Stimulated activated CD8-positive, alpha-beta memory T cell treated with anti-CD3 and anti-CD28 coated beads, Interleukin-2, amount 100 ng/mL, for 48 hours (primary cell): ENCODE measurements at regions not wholly inside any gene's neighbourhood (a gene's known extent, or its start where the extent isn't known, plus 50 kb on each side); places are given as distances from the start of the nearest gene placed in this dataset.
"Not testable (repeated sequence)": the region's sequence is repeated elsewhere in the genome, so short reads cannot be mapped to it uniquely, and the experiment has no call there.

ENCODE experiments used
- DNase-seq, 2 donors: peaks; one replicate each; pipeline ENCODE4 v3.0.0-alpha.2; 2020; ENCODE audit warnings: low read depth in 2 of 2

- DNase-seq, result no peak
These were observed 55.9 kb downstream of the BHLHE40 start for GRCh38 chr3:5035113-5035512.

- DNase-seq, result no peak
These were observed 56.6 kb downstream of the BHLHE40 start for GRCh38 chr3:5035692-5036391.

GRCh38 chr3:5036392-5036766 lies 57.1 kb downstream of the BHLHE40 start:
- no peak for DNase-seq

GRCh38 chr3:5036858-5037257 lies 57.6 kb downstream of the BHLHE40 start:
- DNase-seq, result no peak

- DNase-seq, result no peak
These were observed 60.3 kb downstream of the BHLHE40 start for GRCh38 chr3:5039585-5039984.

- no peak for DNase-seq
These were observed 62.1 kb downstream of the BHLHE40 start for GRCh38 chr3:5041315-5041714.

GRCh38 chr3:5045961-5046360 lies 66.7 kb downstream of the BHLHE40 start:
- no peak for DNase-seq

- no peak for DNase-seq
These were observed 68.7 kb downstream of the BHLHE40 start for GRCh38 chr3:5047764-5048419.

- no peak for DNase-seq
These were observed 70.3 kb upstream of the ARL8B start for GRCh38 chr3:5051772-5052171.

GRCh38 chr3:5052247-5052646 lies 69.8 kb upstream of the ARL8B start:
- no peak for DNase-seq

GRCh38 chr3:5053021-5053831 lies 68.9 kb upstream of the ARL8B start:
- no peak for DNase-seq

GRCh38 chr3:5054098-5054497 lies 68.0 kb upstream of the ARL8B start:
- no peak for DNase-seq

GRCh38 chr3:5054579-5054978 lies 67.5 kb upstream of the ARL8B start:
- DNase-seq, result not testable (repeated sequence)

GRCh38 chr3:5055357-5056110 lies 66.6 kb upstream of the ARL8B start:
- no peak for DNase-seq

GRCh38 chr3:5056111-5056391 lies 66.0 kb upstream of the ARL8B start:
- no peak for DNase-seq

GRCh38 chr3:5057272-5057671 lies 64.8 kb upstream of the ARL8B start:
- no peak for DNase-seq

- DNase-seq, result peak; percentile 36 to 54
These were observed 64.2 kb upstream of the ARL8B start for GRCh38 chr3:5057857-5058324.

- no peak for DNase-seq
These were observed 63.6 kb upstream of the ARL8B start for GRCh38 chr3:5058471-5058951.

GRCh38 chr3:5059782-5060181 lies 62.3 kb upstream of the ARL8B start:
- DNase-seq, result no peak

- DNase-seq, result no peak
These were observed 60.9 kb upstream of the ARL8B start for GRCh38 chr3:5061218-5061569.

- DNase-seq, result no peak
These were observed 58.4 kb upstream of the ARL8B start for GRCh38 chr3:5063724-5064123.

- no peak for DNase-seq
These were observed 53.5 kb upstream of the ARL8B start for GRCh38 chr3:5068531-5069050.
